OCI-LY1 (cell line): ENCODE measurements at regions not wholly inside any gene's neighbourhood (a gene's known extent, or its start where the extent isn't known, plus 50 kb on each side); places are given as distances from the start of the nearest gene placed in this dataset.

Experiments
- H2AFZ ChIP-seq: fragments of 200-600 bp; sonication (generic), shearing (Covaris generic); 2 replicates; pipeline ENCODE4 v1.6.0; 2014; ENCODE audit warnings: antibody characterized with exemption, mild to moderate bottlenecking, low read length
- H3F3A ChIP-seq: fragments of 200-600 bp; sonication (generic), shearing (Covaris generic); 2 replicates; pipeline ENCODE4 v1.6.0; 2014; ENCODE audit warnings: mild to moderate bottlenecking, antibody characterized with exemption, low read length, moderate library complexity; ENCODE audit not compliant: insufficient read depth
- H3K27ac ChIP-seq: fragments of 200-600 bp; sonication (generic); 2 replicates; pipeline ENCODE4 v1.5.1; 2014; ENCODE audit warnings: low read length, mixed run types, mild to moderate bottlenecking, low read depth; ENCODE audit not compliant: poor library complexity, severe bottlenecking
- H3K27me3 ChIP-seq: fragments of 200-600 bp; sonication (generic); 2 replicates; pipeline ENCODE4 v1.6.0; 2014; ENCODE audit warnings: antibody characterized with exemption, mild to moderate bottlenecking, low read length, moderate library complexity; ENCODE audit not compliant: insufficient read depth
- H3K36me3 ChIP-seq: fragments of 200-600 bp; sonication (generic); 2 replicates; pipeline ENCODE4 v1.6.1; 2014; ENCODE audit warnings: mild to moderate bottlenecking, antibody characterized with exemption, low read length, moderate library complexity, mixed read lengths; ENCODE audit not compliant: insufficient read depth
- H3K4me1 ChIP-seq: fragments of 200-600 bp; sonication (generic); 2 replicates; pipeline ENCODE4 v1.5.1; 2014; ENCODE audit warnings: mild to moderate bottlenecking, low read length, moderate library complexity; ENCODE audit not compliant: insufficient read depth, severe bottlenecking
- H3K4me2 ChIP-seq: fragments of 200-600 bp; sonication (generic), shearing (Covaris generic); 2 replicates; pipeline ENCODE4 v1.6.1; 2014; ENCODE audit warnings: low read length
- H3K4me3 ChIP-seq: fragments of 200-600 bp; sonication (generic); 2 replicates; pipeline ENCODE4 v1.5.1; 2014; ENCODE audit warnings: low read length, low read depth, mild to moderate bottlenecking, mixed read lengths; ENCODE audit not compliant: poor library complexity, severe bottlenecking
- H3K79me2 ChIP-seq: fragments of 200-600 bp; shearing (Covaris generic); 2 replicates; pipeline ENCODE4 v1.6.1; 2016; ENCODE audit warnings: mixed run types, low read length, mixed read lengths; ENCODE audit not compliant: insufficient read depth
- H3K9ac ChIP-seq: fragments of 200-600 bp; sonication (generic), shearing (Covaris generic); 2 replicates; pipeline ENCODE4 v1.6.1; 2014; ENCODE audit warnings: mild to moderate bottlenecking, low read length, mixed read lengths
- H3K9me2 ChIP-seq: fragments of 200-600 bp; sonication (generic), shearing (Covaris generic); 2 replicates; pipeline ENCODE4 v1.6.1; 2014; ENCODE audit warnings: low read depth, mild to moderate bottlenecking, low read length, mixed read lengths
- H3K9me3 ChIP-seq: fragments of 200-600 bp; shearing (Covaris generic); 2 replicates; pipeline ENCODE4 v1.6.1; 2014; ENCODE audit warnings: low read length, mixed read lengths
- H4K20me1 ChIP-seq: fragments of 200-600 bp; sonication (generic), shearing (Covaris generic); 2 replicates; pipeline ENCODE4 v1.6.0; 2016; ENCODE audit warnings: mild to moderate bottlenecking, low read length; ENCODE audit not compliant: insufficient read depth
- EZH2 ChIP-seq: fragments of 200-600 bp; sonication (generic), shearing (Covaris generic); IDR thresholded peaks from 2 replicates; pipeline ENCODE4 v1.8.0; 2017; ENCODE audit warnings: borderline replicate concordance, mixed run types, mild to moderate bottlenecking, antibody characterized with exemption, low read length, moderate library complexity, mixed read lengths
- TF ChIP-seq, protein P1 (sequence below): fragments of 200-600 bp; sonication (generic), shearing (Covaris generic); IDR thresholded peaks from 2 replicates; pipeline ENCODE4 v1.5.1; 2017; ENCODE audit warnings: mild to moderate bottlenecking, antibody characterized with exemption, low read length, moderate library complexity, mixed read lengths

DNA sequence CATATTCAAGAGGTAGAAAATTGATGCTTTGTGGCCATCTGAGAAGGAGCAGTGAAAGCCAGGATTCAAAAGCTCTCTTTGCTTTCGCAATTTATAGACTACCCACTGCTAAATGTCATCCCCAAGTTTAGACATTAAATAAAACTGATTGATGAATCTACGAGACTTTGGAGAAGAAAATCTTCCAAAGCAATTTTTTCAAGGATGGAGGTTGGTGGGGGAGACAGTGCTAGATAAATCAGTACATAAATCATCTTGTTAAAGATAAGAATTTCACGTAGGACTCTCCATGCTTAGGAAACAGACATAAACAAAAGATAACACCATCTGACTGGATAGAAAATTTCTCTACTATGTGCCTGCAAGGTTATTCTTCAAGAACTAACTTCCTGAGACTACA is 147.6 kb upstream of the TIAM1 start:
- no peaks in the 10 kb centered on the region for H3K4me1 ChIP-seq
- H4K20me1 ChIP-seq: no peaks in the 10 kb centered on the region
- H3K36me3 ChIP-seq: no peaks in the 10 kb centered on the region
- H3K27me3 ChIP-seq: no peaks in the 10 kb centered on the region
- H3K9ac ChIP-seq: no peak overlapping the region
- TF ChIP-seq, protein P1, sequence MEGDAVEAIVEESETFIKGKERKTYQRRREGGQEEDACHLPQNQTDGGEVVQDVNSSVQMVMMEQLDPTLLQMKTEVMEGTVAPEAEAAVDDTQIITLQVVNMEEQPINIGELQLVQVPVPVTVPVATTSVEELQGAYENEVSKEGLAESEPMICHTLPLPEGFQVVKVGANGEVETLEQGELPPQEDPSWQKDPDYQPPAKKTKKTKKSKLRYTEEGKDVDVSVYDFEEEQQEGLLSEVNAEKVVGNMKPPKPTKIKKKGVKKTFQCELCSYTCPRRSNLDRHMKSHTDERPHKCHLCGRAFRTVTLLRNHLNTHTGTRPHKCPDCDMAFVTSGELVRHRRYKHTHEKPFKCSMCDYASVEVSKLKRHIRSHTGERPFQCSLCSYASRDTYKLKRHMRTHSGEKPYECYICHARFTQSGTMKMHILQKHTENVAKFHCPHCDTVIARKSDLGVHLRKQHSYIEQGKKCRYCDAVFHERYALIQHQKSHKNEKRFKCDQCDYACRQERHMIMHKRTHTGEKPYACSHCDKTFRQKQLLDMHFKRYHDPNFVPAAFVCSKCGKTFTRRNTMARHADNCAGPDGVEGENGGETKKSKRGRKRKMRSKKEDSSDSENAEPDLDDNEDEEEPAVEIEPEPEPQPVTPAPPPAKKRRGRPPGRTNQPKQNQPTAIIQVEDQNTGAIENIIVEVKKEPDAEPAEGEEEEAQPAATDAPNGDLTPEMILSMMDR: no peak
- no peak for TF ChIP-seq EZH2
- no peak overlapping the region for H3K27ac ChIP-seq
- H3K9me2 ChIP-seq: no peaks in the 10 kb centered on the region
- H2AFZ ChIP-seq: no peak overlapping the region
- H3K79me2 ChIP-seq: no peaks in the 10 kb centered on the region
- no peak overlapping the region for H3K4me2 ChIP-seq
- no peaks in the 10 kb centered on the region for H3F3A ChIP-seq
- no peak overlapping the region for H3K4me3 ChIP-seq
- H3K9me3 ChIP-seq: peaks cover 2% of the 10 kb centered on the region; the same call in 1 of the 2 replicates

- no peak for TF ChIP-seq EZH2
- TF ChIP-seq, protein P1: no peak
- Histone ChIP-seq H3F3A (no peaks in the 10 kb centered on the region), H3K9me2 (no peaks in the 10 kb centered on the region), H3K9me3 (peaks cover 2% of the 10 kb centered on the region; the same call in 1 of the 2 replicates), H3K27ac (no peak overlapping the region), H3K27me3 (no peaks in the 10 kb centered on the region), H3K4me2 (no peak overlapping the region), H3K79me2 (no peaks in the 10 kb centered on the region), H4K20me1 (no peaks in the 10 kb centered on the region), H3K4me3 (no peak overlapping the region), H3K36me3 (no peaks in the 10 kb centered on the region), H3K9ac (no peak overlapping the region), H3K4me1 (no peaks in the 10 kb centered on the region), H2AFZ (no peak overlapping the region)
Observed at GRCh38 chr21:31490443-31490842, 146.4 kb upstream of the TIAM1 start.

DNA sequence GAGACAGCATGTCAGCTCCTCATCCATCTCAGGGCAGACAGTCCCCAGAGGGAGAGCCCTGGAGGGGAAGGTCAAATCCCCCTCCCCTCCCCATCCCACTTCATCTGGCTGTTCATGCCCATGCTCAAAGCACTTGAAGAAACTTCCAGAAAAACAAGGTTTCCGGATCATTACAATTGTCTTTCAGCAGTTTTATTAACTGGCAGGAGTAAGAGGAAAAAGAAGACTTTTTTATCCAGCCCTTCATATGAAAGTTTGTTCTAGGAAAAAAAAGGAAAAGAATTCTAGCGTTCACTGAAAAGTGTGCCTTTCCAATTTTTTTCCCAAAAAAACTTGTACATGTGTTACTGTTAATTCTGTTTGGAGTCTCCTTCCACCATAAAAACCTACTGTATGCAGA is 145.7 kb upstream of the TIAM1 start:
- no peak overlapping the region for H3K27ac ChIP-seq
- H4K20me1 ChIP-seq: no peaks in the 10 kb centered on the region
- H3K4me2 ChIP-seq: no peak overlapping the region
- H3K4me3 ChIP-seq: no peak overlapping the region
- H3F3A ChIP-seq: no peaks in the 10 kb centered on the region
- peaks cover 2% of the 10 kb centered on the region; the same call in 1 of the 2 replicates for H3K9me3 ChIP-seq
- no peak overlapping the region for H2AFZ ChIP-seq
- H3K79me2 ChIP-seq: no peaks in the 10 kb centered on the region
- H3K27me3 ChIP-seq: no peaks in the 10 kb centered on the region
- no peaks in the 10 kb centered on the region for H3K36me3 ChIP-seq
- no peak overlapping the region for H3K9ac ChIP-seq
- no peak for TF ChIP-seq EZH2
- H3K4me1 ChIP-seq: no peaks in the 10 kb centered on the region
- H3K9me2 ChIP-seq: no peaks in the 10 kb centered on the region

DNA sequence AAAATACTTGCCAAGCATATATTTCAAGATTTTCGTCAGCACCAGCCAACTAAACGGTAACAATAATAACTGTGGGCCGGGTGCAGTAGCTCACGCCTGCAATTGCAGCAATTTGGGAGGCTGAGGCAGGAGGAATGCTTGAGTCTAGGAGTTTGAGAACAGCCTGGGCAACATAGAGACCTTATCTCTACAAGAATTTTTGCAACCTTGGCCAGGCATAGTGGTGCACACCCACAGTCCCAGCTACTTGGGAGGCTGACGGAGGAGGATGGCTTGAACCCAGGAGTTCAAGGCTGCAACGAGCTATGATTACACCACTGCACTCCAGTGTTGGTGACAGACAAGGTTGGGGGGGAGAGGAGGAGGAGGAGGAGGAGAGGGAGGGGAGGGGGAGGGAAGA is 145.0 kb upstream of the TIAM1 start:
- H3K4me3 ChIP-seq: no peak overlapping the region
- TF ChIP-seq, protein P1: no peak
- no peak for TF ChIP-seq EZH2
- H3K9ac ChIP-seq: no peak overlapping the region
- no peak overlapping the region for H2AFZ ChIP-seq
- no peak overlapping the region for H3K27ac ChIP-seq
- H3K4me1 ChIP-seq: no peaks in the 10 kb centered on the region
- H3K4me2 ChIP-seq: no peak overlapping the region
- no peaks in the 10 kb centered on the region for H3K79me2 ChIP-seq
- H3K27me3 ChIP-seq: no peaks in the 10 kb centered on the region
- H3K9me2 ChIP-seq: no peaks in the 10 kb centered on the region
- H3F3A ChIP-seq: no peaks in the 10 kb centered on the region
- no peaks in the 10 kb centered on the region for H4K20me1 ChIP-seq
- H3K36me3 ChIP-seq: no peaks in the 10 kb centered on the region
- H3K9me3 ChIP-seq: peaks cover 2% of the 10 kb centered on the region; the same call in 1 of the 2 replicates
